ENCODE measurements at regions not wholly inside any gene's neighbourhood (a gene's known extent, or its start where the extent isn't known, plus 50 kb on each side); places are given as distances from the start of the nearest gene placed in this dataset.

- BruUV-seq (replicated peaks), result no TSS peak
- TF ChIP-seq CTCF (conservative IDR thresholded peaks at IDR 0.05; ENCODE audit: low read depth, low read length) (no peak), EZH2 (IDR thresholded peaks at IDR 0.05; ENCODE audit: borderline replicate concordance, low read depth, low read length, poor library complexity, severe bottlenecking) (no peak)
- no peak overlapping the region for H3K27ac ChIP-seq (ENCODE audit: low read depth, low read length, poor library complexity, severe bottlenecking)
- POLR2A ChIA-PET (ENCODE audit: low non-redundant PET), result no interaction called here
- no peak overlapping the region for H3K4me3 ChIP-seq (ENCODE audit: low read depth, low read length, poor library complexity, severe bottlenecking)
- H3K9me3 ChIP-seq (ENCODE audit: low read depth, low read length, poor library complexity, severe bottlenecking), result no peaks in the 10 kb centered on the region
- CTCF ChIA-PET, result no interaction called here
- H3K27me3 ChIP-seq (replicated peaks; ENCODE audit: insufficient read depth, low read depth, low read length, poor library complexity), result no peaks in the 10 kb centered on the region
- intact Hi-C loops (cut with micrococcal nuclease; ENCODE audit: unreplicated experiment), result loop anchor here (5.0 to 10.0 kb wide), 3 partner anchors 113 to 1030 kb away; no protein-coding TSS in a partner anchor
- H3K4me1 ChIP-seq (ENCODE audit: insufficient read depth, low read length, poor library complexity, severe bottlenecking), result no peaks in the 10 kb centered on the region
- DNase-seq (ENCODE audit: low spot score), result no peak
- no peaks in the 10 kb centered on the region for H3K36me3 ChIP-seq (ENCODE audit: insufficient read depth, low read length, poor library complexity, severe bottlenecking)
Observed at GRCh38 chr5:42887575-42887974, 75.9 kb upstream of the SELENOP start.

GRCh38 chr5:42887097-42887496 is 75.4 kb upstream of the SELENOP start:
- H3K4me1 ChIP-seq (ENCODE audit: insufficient read depth, low read length, poor library complexity, severe bottlenecking), result no peaks in the 10 kb centered on the region
- H3K27me3 ChIP-seq (replicated peaks; ENCODE audit: insufficient read depth, low read depth, low read length, poor library complexity), result no peaks in the 10 kb centered on the region
- CTCF ChIA-PET, result no interaction called here
- DNase-seq (ENCODE audit: low spot score), result no peak
- POLR2A ChIA-PET (ENCODE audit: low non-redundant PET), result no interaction called here
- no peak overlapping the region for H3K27ac ChIP-seq (ENCODE audit: low read depth, low read length, poor library complexity, severe bottlenecking)
- no TSS peak for BruUV-seq (replicated peaks)
- no peak overlapping the region for H3K4me3 ChIP-seq (ENCODE audit: low read depth, low read length, poor library complexity, severe bottlenecking)
- no peak for TF ChIP-seq EZH2 (IDR thresholded peaks at IDR 0.05; ENCODE audit: borderline replicate concordance, low read depth, low read length, poor library complexity, severe bottlenecking)
- TF ChIP-seq CTCF (conservative IDR thresholded peaks at IDR 0.05; ENCODE audit: low read depth, low read length), result no peak
- H3K36me3 ChIP-seq (ENCODE audit: insufficient read depth, low read length, poor library complexity, severe bottlenecking), result no peaks in the 10 kb centered on the region
- H3K9me3 ChIP-seq (ENCODE audit: low read depth, low read length, poor library complexity, severe bottlenecking), result no peaks in the 10 kb centered on the region
- intact Hi-C loops (cut with micrococcal nuclease; ENCODE audit: unreplicated experiment), result loop anchor here (5.0 to 10.0 kb wide), 3 partner anchors 112 to 1030 kb away; no protein-coding TSS in a partner anchor

GRCh38 chr5:42886635-42887034 is 74.9 kb upstream of the SELENOP start:
- BruUV-seq (replicated peaks), result no TSS peak

GRCh38 chr5:42884326-42884725 is 72.6 kb upstream of the SELENOP start:
- no peak for DNase-seq (ENCODE audit: low spot score)
- no peaks in the 10 kb centered on the region for H3K36me3 ChIP-seq (ENCODE audit: insufficient read depth, low read length, poor library complexity, severe bottlenecking)
- intact Hi-C loops (cut with micrococcal nuclease; ENCODE audit: unreplicated experiment), result loop anchor here (10.0 kb wide), 2 partner anchors 110 to 830 kb away; no protein-coding TSS in a partner anchor
- H3K4me3 ChIP-seq (ENCODE audit: low read depth, low read length, poor library complexity, severe bottlenecking), result no peak overlapping the region
- H3K4me1 ChIP-seq (ENCODE audit: insufficient read depth, low read length, poor library complexity, severe bottlenecking), result no peaks in the 10 kb centered on the region
- ChIA-PET CTCF (no interaction called here), POLR2A (ENCODE audit: low non-redundant PET) (no interaction called here)
- no TSS peak for BruUV-seq (replicated peaks)
- H3K27ac ChIP-seq (ENCODE audit: low read depth, low read length, poor library complexity, severe bottlenecking), result no peak overlapping the region
- no peaks in the 10 kb centered on the region for H3K27me3 ChIP-seq (replicated peaks; ENCODE audit: insufficient read depth, low read depth, low read length, poor library complexity)
- TF ChIP-seq EZH2 (IDR thresholded peaks at IDR 0.05; ENCODE audit: borderline replicate concordance, low read depth, low read length, poor library complexity, severe bottlenecking) (no peak), CTCF (conservative IDR thresholded peaks at IDR 0.05; ENCODE audit: low read depth, low read length) (no peak)
- H3K9me3 ChIP-seq (ENCODE audit: low read depth, low read length, poor library complexity, severe bottlenecking), result no peaks in the 10 kb centered on the region

More at GRCh38 chr5:42886635-42887034, 74.9 kb upstream of the SELENOP start:
- no peak for DNase-seq (ENCODE audit: low spot score)
- ChIA-PET CTCF (no interaction called here), POLR2A (ENCODE audit: low non-redundant PET) (no interaction called here)
- no peaks in the 10 kb centered on the region for H3K9me3 ChIP-seq (ENCODE audit: low read depth, low read length, poor library complexity, severe bottlenecking)
- no peaks in the 10 kb centered on the region for H3K36me3 ChIP-seq (ENCODE audit: insufficient read depth, low read length, poor library complexity, severe bottlenecking)
- H3K27ac ChIP-seq (ENCODE audit: low read depth, low read length, poor library complexity, severe bottlenecking), result no peak overlapping the region
- no peak for TF ChIP-seq EZH2 (IDR thresholded peaks at IDR 0.05; ENCODE audit: borderline replicate concordance, low read depth, low read length, poor library complexity, severe bottlenecking)
- no peaks in the 10 kb centered on the region for H3K4me1 ChIP-seq (ENCODE audit: insufficient read depth, low read length, poor library complexity, severe bottlenecking)
- no peaks in the 10 kb centered on the region for H3K27me3 ChIP-seq (replicated peaks; ENCODE audit: insufficient read depth, low read depth, low read length, poor library complexity)
- H3K4me3 ChIP-seq (ENCODE audit: low read depth, low read length, poor library complexity, severe bottlenecking), result no peak overlapping the region
- intact Hi-C loops (cut with micrococcal nuclease; ENCODE audit: unreplicated experiment), result loop anchor here (5.0 to 10.0 kb wide), 3 partner anchors 112 to 1029 kb away; no protein-coding TSS in a partner anchor
